Right atrium auricular region (tissue), 2 donors: ENCODE measurements at regions not wholly inside any gene's neighbourhood (a gene's known extent, or its start where the extent isn't known, plus 50 kb on each side); places are given as distances from the start of the nearest gene placed in this dataset.

ENCODE experiments used
- DNase-seq: peaks from one replicate; pipeline ENCODE4 v3.0.0-alpha.2; 2019; ENCODE audit warnings: low spot score
- H3K27ac ChIP-seq, 2 donors: fragments of 200-600 bp; sonication (generic); 1 replicate in 1 of 2; 2 replicates in 1 of 2; pipeline ENCODE4 v1.5.1; 2016 to 2019
- H3K27me3 ChIP-seq, 2 donors: fragments of 200-600 bp; sonication (generic); one replicate each; pipeline versions ENCODE4 v1.5.1 to v1.6.0; 2017 to 2019
- H3K36me3 ChIP-seq: fragments of 200-600 bp; sonication (generic); one replicate; pipeline ENCODE4 v1.5.1; 2016
- H3K4me1 ChIP-seq, 2 donors: fragments of 200-600 bp; sonication (generic); one replicate each; pipeline versions ENCODE4 v1.5.1 to v1.6.0; 2017 to 2019
- H3K4me3 ChIP-seq, 2 donors: fragments of 200-600 bp; sonication (generic); 1 replicate in 1 of 2; 2 replicates in 1 of 2; pipeline ENCODE4 v1.5.1; 2017 to 2019; ENCODE audit warnings: mild to moderate bottlenecking in 1 of 2, moderate library complexity in 1 of 2
- H3K9me3 ChIP-seq, 2 donors: fragments of 200-600 bp; sonication (generic); one replicate each; pipeline ENCODE4 v1.5.1; 2019
- TF ChIP-seq, protein P1 (sequence below), 2 donors: fragments of 200-600 bp; sonication (generic); IDR thresholded peaks; one replicate each; pipeline ENCODE4 v1.5.1; 2019; ENCODE audit warnings: antibody characterized with exemption in 2 of 2

DNA sequence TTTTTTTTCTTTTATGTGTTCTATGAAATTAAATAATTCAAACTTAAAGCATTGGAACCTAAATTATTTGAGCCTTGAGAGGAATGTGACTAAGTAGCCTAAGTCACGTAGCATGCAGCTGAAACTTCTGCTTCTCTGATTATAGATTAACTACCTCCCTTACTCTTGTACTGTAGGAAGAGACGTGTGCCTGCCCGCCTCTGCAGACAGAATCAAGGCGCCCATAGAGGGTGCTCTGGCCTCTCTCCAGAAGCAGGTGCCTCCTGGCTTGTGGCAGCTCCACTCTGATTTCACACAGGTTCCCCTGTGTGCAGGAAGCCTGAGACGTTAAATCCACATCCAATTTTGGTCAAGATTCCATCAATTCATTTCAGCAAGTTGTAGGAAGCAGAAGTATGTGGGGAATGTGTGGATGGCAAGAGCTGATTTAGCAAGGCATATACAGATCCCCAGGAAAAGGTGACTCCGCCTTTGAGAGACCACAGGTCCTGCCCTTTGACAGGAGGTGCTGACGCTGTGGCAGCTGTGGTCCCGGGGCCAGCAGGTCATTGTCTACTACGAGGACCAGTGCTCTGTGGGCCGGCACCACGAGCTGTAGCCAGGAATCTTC lies 1418.8 kb downstream of the CDH11 start:
- no peak for DNase-seq

GRCh38 chr16:63697736-63698135 lies 1424.1 kb downstream of the CDH11 start:
- no peaks in the 10 kb centered on the region for H3K4me1 ChIP-seq
- no peaks in the 10 kb centered on the region for H3K9me3 ChIP-seq
- TF ChIP-seq, protein P1, sequence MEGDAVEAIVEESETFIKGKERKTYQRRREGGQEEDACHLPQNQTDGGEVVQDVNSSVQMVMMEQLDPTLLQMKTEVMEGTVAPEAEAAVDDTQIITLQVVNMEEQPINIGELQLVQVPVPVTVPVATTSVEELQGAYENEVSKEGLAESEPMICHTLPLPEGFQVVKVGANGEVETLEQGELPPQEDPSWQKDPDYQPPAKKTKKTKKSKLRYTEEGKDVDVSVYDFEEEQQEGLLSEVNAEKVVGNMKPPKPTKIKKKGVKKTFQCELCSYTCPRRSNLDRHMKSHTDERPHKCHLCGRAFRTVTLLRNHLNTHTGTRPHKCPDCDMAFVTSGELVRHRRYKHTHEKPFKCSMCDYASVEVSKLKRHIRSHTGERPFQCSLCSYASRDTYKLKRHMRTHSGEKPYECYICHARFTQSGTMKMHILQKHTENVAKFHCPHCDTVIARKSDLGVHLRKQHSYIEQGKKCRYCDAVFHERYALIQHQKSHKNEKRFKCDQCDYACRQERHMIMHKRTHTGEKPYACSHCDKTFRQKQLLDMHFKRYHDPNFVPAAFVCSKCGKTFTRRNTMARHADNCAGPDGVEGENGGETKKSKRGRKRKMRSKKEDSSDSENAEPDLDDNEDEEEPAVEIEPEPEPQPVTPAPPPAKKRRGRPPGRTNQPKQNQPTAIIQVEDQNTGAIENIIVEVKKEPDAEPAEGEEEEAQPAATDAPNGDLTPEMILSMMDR (IDR thresholded peaks at IDR 0.05): no peak
- no peak for DNase-seq
- no peaks in the 10 kb centered on the region for H3K27me3 ChIP-seq
- H3K36me3 ChIP-seq: no peaks in the 10 kb centered on the region
- no peak overlapping the region for H3K27ac ChIP-seq
- H3K4me3 ChIP-seq: no peak overlapping the region

More for the DNA sequence above, 1418.8 kb downstream of the CDH11 start:
- H3K4me3 ChIP-seq: no peak overlapping the region
- no peaks in the 10 kb centered on the region for H3K36me3 ChIP-seq
- TF ChIP-seq, protein P1 (IDR thresholded peaks at IDR 0.05): no peak
- H3K27me3 ChIP-seq: no peaks in the 10 kb centered on the region
- H3K9me3 ChIP-seq: no peaks in the 10 kb centered on the region
- H3K27ac ChIP-seq: no peak overlapping the region
- H3K4me1 ChIP-seq: no peaks in the 10 kb centered on the region

DNA sequence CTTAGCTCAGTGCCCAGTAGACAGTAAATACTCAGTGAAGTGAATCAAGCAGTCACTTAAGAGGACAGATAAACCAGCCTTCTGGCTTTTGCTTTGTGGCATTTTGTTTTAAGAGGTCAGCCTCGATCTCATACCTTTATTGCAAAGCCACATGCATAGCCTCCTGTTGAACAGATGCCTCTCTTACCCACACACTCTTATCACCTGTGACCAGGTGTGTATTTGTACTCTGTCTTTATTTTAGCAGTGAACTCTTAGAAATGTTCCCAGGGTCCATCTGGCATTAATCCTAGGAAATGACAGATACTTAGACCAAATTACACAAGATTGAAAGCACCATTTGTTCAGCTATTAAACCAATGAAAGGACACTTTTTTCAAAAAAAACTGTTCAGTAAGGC lies 1426.5 kb downstream of the CDH11 start:
- Histone ChIP-seq H3K36me3 (no peaks in the 10 kb centered on the region), H3K27ac (no peak overlapping the region), H3K4me3 (no peak overlapping the region), H3K9me3 (no peaks in the 10 kb centered on the region), H3K27me3 (no peaks in the 10 kb centered on the region), H3K4me1 (no peaks in the 10 kb centered on the region)
- TF ChIP-seq, protein P1 (IDR thresholded peaks at IDR 0.05): no peak
- DNase-seq: no peak

GRCh38 chr16:63690961-63691360 lies 1430.9 kb downstream of the CDH11 start:
- H3K9me3 ChIP-seq: peaks cover 0 to 8% of the 10 kb centered on the region in 2 donors
- no peaks in the 10 kb centered on the region for H3K4me1 ChIP-seq
- no peaks in the 10 kb centered on the region for H3K27me3 ChIP-seq
- TF ChIP-seq, protein P1 (IDR thresholded peaks at IDR 0.05): no peak
- no peak for DNase-seq
- no peaks in the 10 kb centered on the region for H3K36me3 ChIP-seq
- H3K27ac ChIP-seq: no peak overlapping the region
- no peak overlapping the region for H3K4me3 ChIP-seq

GRCh38 chr16:63690267-63690666 lies 1431.6 kb downstream of the CDH11 start:
- H3K36me3 ChIP-seq: no peaks in the 10 kb centered on the region
- H3K4me1 ChIP-seq: no peaks in the 10 kb centered on the region
- H3K27ac ChIP-seq: no peak overlapping the region
- H3K4me3 ChIP-seq: no peak overlapping the region
- TF ChIP-seq, protein P1 (IDR thresholded peaks at IDR 0.05): no peak
- H3K27me3 ChIP-seq: no peaks in the 10 kb centered on the region
- DNase-seq: no peak
- peaks cover 0 to 15% of the 10 kb centered on the region in 2 donors for H3K9me3 ChIP-seq

DNA sequence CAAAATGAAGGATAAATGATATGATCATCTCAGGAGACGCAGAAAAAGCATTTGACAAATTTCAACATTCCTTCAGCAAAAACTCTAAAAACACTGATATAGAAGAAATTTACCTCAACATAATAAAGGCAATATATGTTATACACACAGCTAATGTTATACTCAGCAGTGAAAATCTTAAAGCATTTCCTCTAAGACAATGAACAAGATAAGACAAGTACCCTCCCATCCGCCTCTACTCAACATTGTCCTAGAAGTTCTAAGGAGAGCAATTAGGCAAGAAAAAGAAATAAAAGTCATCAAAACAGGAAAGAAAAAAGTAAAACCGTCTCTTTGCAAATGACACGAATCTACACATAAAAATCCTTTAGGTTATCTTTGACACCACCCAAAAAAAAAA lies 1432.8 kb downstream of the CDH11 start:
- H3K4me1 ChIP-seq: no peaks in the 10 kb centered on the region
- TF ChIP-seq, protein P1 (IDR thresholded peaks at IDR 0.05): no peak

More for the DNA sequence above, 1432.8 kb downstream of the CDH11 start:
- Histone ChIP-seq H3K36me3 (no peaks in the 10 kb centered on the region), H3K27ac (no peak overlapping the region), H3K27me3 (no peaks in the 10 kb centered on the region), H3K4me3 (no peak overlapping the region), H3K9me3 (peaks cover 0 to 17% of the 10 kb centered on the region in 2 donors)
- no peak for DNase-seq
